ENCODE measurements at regions not wholly inside any gene's neighbourhood (a gene's known extent, or its start where the extent isn't known, plus 50 kb on each side); places are given as distances from the start of the nearest gene placed in this dataset.

GRCh38 chr11:116642481-116642880 lies 130.3 kb downstream of the BUD13 start:
- DNase-seq: no peak

DNA sequence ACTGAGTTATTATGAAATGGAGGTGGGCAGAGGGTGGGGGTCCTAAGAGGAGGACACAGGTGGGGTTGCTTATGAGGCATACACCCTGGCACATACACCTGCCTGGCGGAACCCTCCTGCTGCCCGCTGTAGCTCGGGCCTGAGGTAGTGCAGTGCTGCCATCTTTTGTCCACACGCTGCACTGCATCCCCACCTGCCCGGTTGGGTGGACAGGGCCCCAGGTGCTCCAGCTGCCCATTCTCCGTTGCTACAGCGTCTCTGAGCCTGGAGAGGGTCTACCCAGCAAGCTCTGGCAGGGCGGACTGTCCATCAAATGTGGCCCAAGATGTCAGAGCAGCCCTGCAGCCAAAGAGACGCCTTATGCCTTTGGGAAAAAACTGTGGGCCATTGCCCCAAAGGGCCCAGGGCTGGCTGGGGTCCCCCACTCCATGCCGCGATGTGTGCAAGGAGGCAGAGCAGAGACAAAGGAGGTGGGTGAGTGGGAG lies 131.2 kb downstream of the BUD13 start:
- DNase-seq: no peak

- no peak for DNase-seq
These were observed 132.0 kb downstream of the BUD13 start for GRCh38 chr11:116640641-116641402.

DNA sequence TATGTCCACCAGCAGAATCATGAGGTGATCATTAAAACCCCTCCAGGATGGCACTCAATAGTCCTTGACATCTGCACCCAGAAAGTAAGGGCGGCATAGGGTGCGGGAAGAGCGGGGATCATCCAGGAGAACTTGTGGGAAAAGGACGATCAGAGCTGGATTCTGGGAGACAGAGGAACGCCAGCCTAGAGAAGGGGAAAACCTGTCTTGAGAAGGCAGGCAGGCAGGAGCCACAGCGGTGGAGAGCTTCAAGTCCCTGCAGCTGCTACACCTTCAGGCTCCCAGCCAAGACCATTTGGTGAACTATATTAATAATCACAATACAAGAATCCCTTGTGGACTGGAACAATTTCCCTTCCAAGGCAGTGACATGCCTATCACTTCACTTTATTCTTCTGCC lies 134.3 kb downstream of the BUD13 start:
- no peak for DNase-seq

- DNase-seq: no peak
These were observed 135.0 kb downstream of the BUD13 start for GRCh38 chr11:116637766-116638165.

GRCh38 chr11:116636341-116636929 lies 136.4 kb downstream of the BUD13 start:
- DNase-seq: no peak

DNA sequence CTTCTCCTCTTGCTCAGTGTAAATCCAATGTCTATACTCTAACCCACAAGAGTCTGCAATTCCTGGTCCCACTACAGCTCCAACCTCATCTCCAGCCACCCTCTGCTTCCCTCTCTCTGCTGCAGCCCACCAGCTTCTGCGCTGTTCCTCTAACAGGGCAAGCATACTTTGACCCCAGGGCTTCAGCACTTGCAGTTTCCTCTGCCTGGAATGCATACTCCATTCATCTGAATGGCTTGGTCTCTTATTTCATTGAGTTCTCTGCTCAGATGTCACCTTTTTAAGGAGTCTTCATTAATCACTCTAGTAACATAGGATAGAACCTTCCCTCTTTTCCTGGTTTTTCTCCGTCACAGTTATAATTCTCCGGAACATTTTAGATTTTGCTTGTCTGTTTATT lies 141.6 kb downstream of the BUD13 start:
- no peak for DNase-seq

DNA sequence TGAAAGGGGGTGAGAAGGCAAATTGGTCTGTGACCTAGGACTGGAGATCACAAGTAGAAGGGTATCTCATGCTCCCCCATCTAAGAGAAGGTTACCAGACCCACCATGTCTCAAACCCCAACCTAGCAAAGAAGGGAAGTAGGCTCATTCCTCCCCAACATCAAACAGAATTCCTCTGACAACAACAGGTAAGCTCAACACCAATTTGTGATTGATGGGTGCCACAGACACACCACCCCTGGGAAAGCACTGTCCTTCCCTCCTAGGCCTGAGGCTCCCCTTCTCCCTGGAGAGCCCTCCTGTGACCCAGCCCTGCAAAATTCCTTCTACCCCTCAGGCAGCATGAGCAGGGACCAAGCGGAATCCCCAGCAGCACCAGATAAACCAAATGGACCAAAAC lies 154.3 kb downstream of the BUD13 start:
- DNase-seq: no peak

DNA sequence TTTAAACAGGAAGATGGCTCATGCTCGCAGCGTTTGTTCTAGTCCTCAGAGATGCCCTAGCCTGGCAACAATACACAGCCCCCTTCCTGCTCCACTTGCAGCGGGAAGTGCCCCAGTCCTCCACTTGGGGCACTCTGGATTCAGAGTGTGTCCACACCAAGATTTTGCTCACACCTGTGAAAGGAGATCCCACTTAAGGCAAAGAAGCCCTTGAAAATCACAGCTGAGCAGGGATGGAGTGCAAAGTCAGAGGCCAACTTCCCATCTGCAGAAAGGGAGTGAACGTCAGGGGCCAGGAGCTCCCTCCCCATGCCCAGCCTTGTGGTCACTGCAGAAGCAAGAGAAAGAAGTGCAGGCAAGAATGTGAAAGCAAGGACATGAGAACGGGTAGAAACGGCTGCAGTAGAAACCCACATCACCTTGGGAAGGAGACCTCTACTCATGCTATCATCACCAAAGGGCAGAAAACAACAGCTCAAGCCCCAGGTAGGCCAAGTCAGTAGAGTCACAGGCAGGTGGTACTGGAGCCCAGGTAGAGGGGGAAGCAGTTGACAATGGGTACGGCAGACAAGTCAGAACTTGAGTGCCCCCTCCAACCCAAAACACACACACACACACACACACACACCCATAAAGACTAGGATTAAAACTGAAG lies 157.4 kb downstream of the BUD13 start:
- DNase-seq: no peak

GRCh38 chr11:116614306-116615210 lies 158.2 kb downstream of the BUD13 start:
- DNase-seq: no peak

DNA sequence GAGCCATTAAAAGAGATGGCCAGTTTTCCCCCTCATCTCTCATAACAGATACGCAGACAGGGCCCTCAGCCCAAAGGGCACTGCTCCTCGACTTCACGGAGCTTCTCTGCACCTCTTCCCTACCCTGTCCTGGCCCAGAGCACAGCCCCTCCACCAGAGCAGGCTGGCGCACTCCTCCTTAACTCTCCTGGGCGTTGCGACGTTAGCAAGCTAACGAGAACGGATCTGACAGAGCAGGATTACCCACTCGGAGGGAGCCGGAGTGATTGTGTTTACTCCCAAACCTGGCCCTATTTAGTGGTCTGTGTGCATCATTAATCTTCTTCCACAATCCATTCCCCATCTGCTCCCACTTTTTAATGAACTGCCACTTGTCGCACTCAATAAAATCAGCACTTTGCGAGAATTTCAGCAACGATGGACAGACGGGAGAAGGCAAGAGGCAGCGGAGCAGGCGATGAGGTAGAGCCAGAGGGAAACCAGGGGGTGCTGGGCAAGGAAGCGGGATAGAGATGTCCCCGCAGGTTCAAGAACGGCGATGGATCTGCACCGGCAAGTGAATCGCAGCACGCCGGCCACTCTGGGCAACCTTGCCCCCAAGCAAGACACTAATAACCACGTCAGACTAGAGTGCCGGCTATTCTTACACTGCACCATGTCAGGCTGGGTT lies 159.4 kb downstream of the BUD13 start:
- no peak for DNase-seq

GRCh38 chr11:116611998-116612620 lies 160.7 kb downstream of the BUD13 start:
- DNase-seq: no peak

DNA sequence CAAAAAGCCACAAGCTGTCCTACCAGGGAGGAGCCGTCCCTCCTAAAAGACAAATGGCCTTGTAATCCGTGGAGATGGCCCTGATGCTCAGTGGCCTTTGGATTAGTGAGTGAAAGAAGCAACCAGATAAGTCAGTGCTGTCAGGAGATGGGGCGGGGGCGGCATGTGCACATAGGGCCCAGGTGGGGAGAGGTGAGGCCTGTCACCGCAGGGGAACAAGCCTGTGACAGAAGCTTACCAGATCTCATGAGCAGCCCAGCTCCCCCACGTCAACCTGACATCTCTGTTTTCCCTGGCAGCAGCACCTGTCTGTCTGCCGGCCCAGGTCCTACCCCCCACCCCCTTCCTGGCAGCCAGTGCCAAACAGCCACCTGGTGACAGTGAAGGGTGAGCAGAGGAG lies 162.6 kb downstream of the BUD13 start:
- DNase-seq: no peak

GRCh38 chr11:116607027-116607426 lies 165.8 kb downstream of the BUD13 start:
- no peak for DNase-seq

GRCh38 chr11:116605543-116606459 lies 167.0 kb downstream of the BUD13 start:
- DNase-seq: no peak

GRCh38 chr11:116603728-116604323 lies 169.0 kb downstream of the BUD13 start:
- DNase-seq: no peak

GRCh38 chr11:116602637-116602942 lies 170.2 kb downstream of the BUD13 start:
- DNase-seq: no peak

GRCh38 chr11:116601814-116602636 lies 170.8 kb downstream of the BUD13 start:
- DNase-seq: no peak

DNA sequence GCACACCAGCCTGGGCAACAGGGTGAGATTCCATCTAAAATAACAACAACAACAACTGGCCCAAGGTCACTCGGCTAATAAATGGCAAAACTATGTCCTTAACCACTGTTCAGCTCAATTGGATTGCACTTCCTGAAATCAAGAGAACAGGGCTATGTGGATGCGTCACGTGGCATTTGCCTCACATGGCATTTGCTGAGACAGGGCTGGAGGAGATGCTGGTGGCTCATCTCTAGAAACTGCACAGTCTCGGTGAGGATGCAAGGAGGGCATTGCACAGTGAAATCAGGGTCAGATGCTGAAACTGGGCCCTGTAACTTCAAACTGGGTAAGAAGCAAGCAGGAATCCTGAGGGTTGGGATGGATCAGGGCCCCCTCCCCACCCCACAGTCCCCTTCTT lies 171.9 kb downstream of the BUD13 start:
- DNase-seq: no peak

GRCh38 chr11:116598556-116598955 lies 174.2 kb downstream of the BUD13 start:
- no peak for DNase-seq

All from CD4-positive, alpha-beta T cell treated with Interleukin-4 for 4 hours (primary cell).